Adrenal gland (tissue), 5 donors: ENCODE measurements at regions not wholly inside any gene's neighbourhood (a gene's known extent, or its start where the extent isn't known, plus 50 kb on each side); places are given as distances from the start of the nearest gene placed in this dataset.

Experiments
- POLR2A ChIP-seq, 2 donors: fragments of 450-650 bp; IDR thresholded peaks; one replicate each; pipeline ENCODE4 v1.6.1; 2017; ENCODE audit warnings: antibody characterized with exemption in 2 of 2, mild to moderate bottlenecking in 2 of 2, moderate library complexity in 1 of 2
- TF ChIP-seq, protein P1 (sequence below), 6 experiments: fragments of 450-650 bp in 4 of 6; fragments of 200-600 bp in 2 of 6; sonication (generic) in 1 of 6; IDR thresholded peaks; 1 replicate in 5 of 6; 2 replicates in 1 of 6; pipeline versions ENCODE4 v1.5.1 to v1.8.0; 2016 to 2021; ENCODE audit warnings: antibody characterized with exemption in 6 of 6, mild to moderate bottlenecking in 2 of 6, moderate library complexity in 1 of 6
- donor health status: DM: no; HTN: no; CAD: no.

DNA sequence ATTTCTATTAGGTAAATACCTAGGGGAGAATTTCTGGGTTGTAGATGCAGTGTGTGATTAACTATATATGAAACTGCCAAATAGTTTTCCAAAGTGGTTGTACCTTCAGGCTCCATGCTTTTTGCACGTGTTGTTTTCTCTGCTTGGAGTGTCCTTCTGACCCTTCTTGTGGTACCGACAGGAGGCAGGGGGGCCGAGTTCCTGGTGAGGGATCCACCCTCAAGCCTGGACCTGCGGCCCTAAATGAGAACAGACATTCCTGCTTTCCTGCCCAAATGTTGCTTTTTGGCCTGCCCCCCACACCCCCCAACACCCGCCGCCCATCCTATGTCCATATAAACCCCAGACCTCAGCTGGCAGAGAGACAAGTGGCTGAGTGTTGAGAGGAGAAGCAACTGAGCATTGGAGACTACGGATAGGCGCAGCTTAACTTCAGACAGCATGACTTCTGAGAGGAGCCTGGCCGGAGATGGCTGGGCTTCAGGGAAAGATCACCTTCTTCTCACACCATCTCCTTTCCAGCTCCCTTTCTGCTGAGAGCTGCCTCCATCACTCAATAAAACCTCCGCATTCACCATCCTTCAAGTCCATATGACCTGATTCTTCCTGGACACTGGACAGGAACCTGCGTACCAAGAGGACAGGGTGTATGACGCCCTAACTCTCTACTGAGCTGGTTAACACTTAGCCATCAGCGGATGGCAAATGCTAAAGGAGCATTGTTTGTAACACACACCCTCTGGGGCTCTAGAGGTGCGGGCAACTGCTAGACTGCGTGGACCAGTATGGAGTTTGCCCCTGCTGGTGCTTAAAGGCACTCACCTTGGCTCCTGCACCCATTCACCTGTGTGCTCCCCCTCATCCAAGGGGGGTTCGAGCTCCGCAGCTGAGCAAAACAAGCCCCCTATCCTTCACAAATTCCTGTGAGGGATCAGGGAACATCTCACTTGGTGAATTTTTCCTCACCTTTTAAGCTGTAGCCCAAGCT, 194.7 kb upstream of the FBXO33 start:
- TF ChIP-seq, protein P1, sequence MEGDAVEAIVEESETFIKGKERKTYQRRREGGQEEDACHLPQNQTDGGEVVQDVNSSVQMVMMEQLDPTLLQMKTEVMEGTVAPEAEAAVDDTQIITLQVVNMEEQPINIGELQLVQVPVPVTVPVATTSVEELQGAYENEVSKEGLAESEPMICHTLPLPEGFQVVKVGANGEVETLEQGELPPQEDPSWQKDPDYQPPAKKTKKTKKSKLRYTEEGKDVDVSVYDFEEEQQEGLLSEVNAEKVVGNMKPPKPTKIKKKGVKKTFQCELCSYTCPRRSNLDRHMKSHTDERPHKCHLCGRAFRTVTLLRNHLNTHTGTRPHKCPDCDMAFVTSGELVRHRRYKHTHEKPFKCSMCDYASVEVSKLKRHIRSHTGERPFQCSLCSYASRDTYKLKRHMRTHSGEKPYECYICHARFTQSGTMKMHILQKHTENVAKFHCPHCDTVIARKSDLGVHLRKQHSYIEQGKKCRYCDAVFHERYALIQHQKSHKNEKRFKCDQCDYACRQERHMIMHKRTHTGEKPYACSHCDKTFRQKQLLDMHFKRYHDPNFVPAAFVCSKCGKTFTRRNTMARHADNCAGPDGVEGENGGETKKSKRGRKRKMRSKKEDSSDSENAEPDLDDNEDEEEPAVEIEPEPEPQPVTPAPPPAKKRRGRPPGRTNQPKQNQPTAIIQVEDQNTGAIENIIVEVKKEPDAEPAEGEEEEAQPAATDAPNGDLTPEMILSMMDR (IDR thresholded peaks at IDR 0.05) = no peak
- no peak for TF ChIP-seq POLR2A (IDR thresholded peaks at IDR 0.05)
